Testis (tissue), 2 donors: ENCODE measurements at regions not wholly inside any gene's neighbourhood (a gene's known extent, or its start where the extent isn't known, plus 50 kb on each side); places are given as distances from the start of the nearest gene placed in this dataset.
"Not testable (repeated sequence)": the region's sequence is repeated elsewhere in the genome, so short reads cannot be mapped to it uniquely, and the experiment has no call there.

Source experiments
- DNase-seq: peaks from one replicate; pipeline ENCODE4 v3.0.0-alpha.2; 2019
- H3K27ac ChIP-seq, 2 donors: fragments of 200-600 bp; sonication (generic); one replicate each; pipeline ENCODE4 v1.5.1; 2019
- H3K27me3 ChIP-seq: fragments of 200-600 bp; sonication (generic); one replicate; pipeline ENCODE4 v1.5.1; 2019
- H3K36me3 ChIP-seq: fragments of 200-600 bp; sonication (generic); one replicate; pipeline ENCODE4 v1.5.1; 2017; ENCODE audit warnings: low read depth; ENCODE audit errors: missing control alignments
- H3K4me1 ChIP-seq: fragments of 200-600 bp; sonication (generic); one replicate; pipeline ENCODE4 v1.5.1; 2019
- H3K4me3 ChIP-seq, 2 donors: fragments of 200-600 bp; sonication (generic); one replicate each; pipeline ENCODE4 v1.5.1; 2017 to 2019
- H3K9me3 ChIP-seq: fragments of 200-600 bp; sonication (generic); one replicate; pipeline ENCODE4 v1.5.1; 2017
- POLR2A ChIP-seq: fragments of 450-650 bp; IDR thresholded peaks from one replicate; pipeline ENCODE4 v1.6.1; 2017; ENCODE audit warnings: antibody characterized with exemption, mild to moderate bottlenecking, moderate library complexity
- WGBS, 2 donors: methylation state at CpG; one replicate each; pipeline ENCODE4 v1.1.5; 2018; 5-methylcytosine and 5-hydroxymethylcytosine counted together
- intact Hi-C: fragments of 100-400 bp; cut with DNase I; formaldehyde crosslinking; loops from one replicate; pipeline ENCODE4 v1.15.1; 2023; ENCODE audit warnings: low total_unique reads
- TF ChIP-seq, protein P1 (sequence below), 3 experiments: fragments of 450-650 bp in 2 of 3; fragments of 200-600 bp in 1 of 3; sonication (generic) in 1 of 3; IDR thresholded peaks; one replicate each; pipeline ENCODE4 v1.5.1; 2016 to 2019; ENCODE audit warnings: antibody characterized with exemption in 3 of 3, mild to moderate bottlenecking in 2 of 3, moderate library complexity in 1 of 3

DNA sequence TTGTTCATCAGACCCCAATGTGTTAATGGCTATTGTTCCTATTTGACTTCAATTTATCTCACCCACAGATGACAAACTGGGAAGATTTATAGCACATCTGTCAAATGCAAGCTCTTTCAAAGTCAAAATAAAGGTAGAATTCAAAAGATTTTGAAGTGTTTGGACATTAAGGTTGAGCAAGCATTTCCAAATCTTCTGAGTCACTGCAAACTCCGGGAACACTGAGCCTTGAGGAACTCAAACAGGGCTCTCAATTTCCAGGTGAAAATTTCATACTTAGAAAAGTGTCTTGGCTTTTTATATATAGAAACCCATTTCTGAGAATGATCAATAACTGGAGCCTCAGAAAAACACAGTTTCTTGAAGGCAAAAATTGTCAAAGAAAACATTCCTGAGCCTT lies 199.5 kb upstream of the IGFBP7 start:
- H3K4me3 ChIP-seq: no peak overlapping the region
- no peaks in the 10 kb centered on the region for H3K36me3 ChIP-seq
- no peaks in the 10 kb centered on the region for H3K9me3 ChIP-seq
- intact Hi-C loops: no loop called here
- TF ChIP-seq, protein P1, sequence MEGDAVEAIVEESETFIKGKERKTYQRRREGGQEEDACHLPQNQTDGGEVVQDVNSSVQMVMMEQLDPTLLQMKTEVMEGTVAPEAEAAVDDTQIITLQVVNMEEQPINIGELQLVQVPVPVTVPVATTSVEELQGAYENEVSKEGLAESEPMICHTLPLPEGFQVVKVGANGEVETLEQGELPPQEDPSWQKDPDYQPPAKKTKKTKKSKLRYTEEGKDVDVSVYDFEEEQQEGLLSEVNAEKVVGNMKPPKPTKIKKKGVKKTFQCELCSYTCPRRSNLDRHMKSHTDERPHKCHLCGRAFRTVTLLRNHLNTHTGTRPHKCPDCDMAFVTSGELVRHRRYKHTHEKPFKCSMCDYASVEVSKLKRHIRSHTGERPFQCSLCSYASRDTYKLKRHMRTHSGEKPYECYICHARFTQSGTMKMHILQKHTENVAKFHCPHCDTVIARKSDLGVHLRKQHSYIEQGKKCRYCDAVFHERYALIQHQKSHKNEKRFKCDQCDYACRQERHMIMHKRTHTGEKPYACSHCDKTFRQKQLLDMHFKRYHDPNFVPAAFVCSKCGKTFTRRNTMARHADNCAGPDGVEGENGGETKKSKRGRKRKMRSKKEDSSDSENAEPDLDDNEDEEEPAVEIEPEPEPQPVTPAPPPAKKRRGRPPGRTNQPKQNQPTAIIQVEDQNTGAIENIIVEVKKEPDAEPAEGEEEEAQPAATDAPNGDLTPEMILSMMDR (IDR thresholded peaks at IDR 0.05): no peak
- no peak for TF ChIP-seq POLR2A
- no peak for DNase-seq
- no peaks in the 10 kb centered on the region for H3K4me1 ChIP-seq
- no peak overlapping the region for H3K27ac ChIP-seq
- no peaks in the 10 kb centered on the region for H3K27me3 ChIP-seq
- 84 to 86% methylated on average over 1 of the region's 1 CpG for WGBS, 2 donors

DNA sequence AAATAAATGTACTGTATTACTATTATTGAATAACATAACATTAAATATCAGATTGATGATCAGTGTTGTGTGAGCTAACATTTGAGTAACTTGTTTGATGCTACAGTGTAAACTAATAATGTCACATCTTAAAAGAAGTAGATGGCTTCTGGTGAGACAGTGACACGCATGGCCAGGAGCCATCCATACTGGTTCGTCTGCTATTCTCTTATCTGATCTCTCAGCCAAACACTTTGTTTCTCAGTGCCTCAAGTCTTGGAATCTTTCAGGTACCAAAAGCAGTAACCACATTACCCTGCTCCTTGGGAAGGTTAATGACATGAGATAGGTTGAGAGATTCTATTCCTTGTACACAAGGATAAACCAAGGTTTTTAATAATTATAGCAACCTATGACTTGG lies 198.1 kb upstream of the IGFBP7 start:
- TF ChIP-seq POLR2A: no peak
- TF ChIP-seq, protein P1 (IDR thresholded peaks at IDR 0.05): no peak
- intact Hi-C loops: no loop called here

DNA sequence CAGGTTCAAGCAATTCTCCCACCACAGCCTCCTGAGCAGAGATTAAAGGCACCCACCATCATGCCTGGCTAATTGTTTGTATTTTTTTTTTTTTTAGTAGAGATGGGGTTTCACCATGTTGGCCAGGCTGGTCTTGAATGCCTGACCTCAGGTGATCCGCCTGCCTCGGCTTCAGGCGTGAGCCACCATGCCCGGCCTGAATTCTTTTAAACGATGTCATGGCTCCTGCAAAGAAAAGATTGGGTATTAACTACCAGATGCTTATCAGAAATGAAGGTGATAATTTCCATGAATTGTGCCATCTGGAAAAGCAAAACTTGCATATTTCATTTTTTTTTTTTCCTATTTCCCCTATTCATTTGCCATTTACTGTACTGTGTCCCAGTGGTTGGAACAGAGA lies 195.7 kb upstream of the IGFBP7 start:
- Histone ChIP-seq H3K4me1 (no peaks in the 10 kb centered on the region), H3K9me3 (no peaks in the 10 kb centered on the region), H3K27ac (no peak overlapping the region), H3K27me3 (no peaks in the 10 kb centered on the region), H3K4me3 (no peak overlapping the region), H3K36me3 (no peaks in the 10 kb centered on the region)
- WGBS, 2 donors: 75 to 90% methylated on average over 5 of the region's 5 CpGs
- DNase-seq: no peak
- intact Hi-C loops: no loop called here
- TF ChIP-seq, protein P1 (IDR thresholded peaks at IDR 0.05): no peak
- TF ChIP-seq POLR2A: no peak

More for the DNA sequence above, 198.1 kb upstream of the IGFBP7 start:
- Histone ChIP-seq H3K27ac (no peak overlapping the region), H3K4me3 (no peak overlapping the region), H3K4me1 (no peaks in the 10 kb centered on the region), H3K9me3 (no peaks in the 10 kb centered on the region), H3K27me3 (no peaks in the 10 kb centered on the region), H3K36me3 (no peaks in the 10 kb centered on the region)
- 80 to 86% methylated on average over 2 of the region's 2 CpGs for WGBS, 2 donors
- no peak for DNase-seq

DNA sequence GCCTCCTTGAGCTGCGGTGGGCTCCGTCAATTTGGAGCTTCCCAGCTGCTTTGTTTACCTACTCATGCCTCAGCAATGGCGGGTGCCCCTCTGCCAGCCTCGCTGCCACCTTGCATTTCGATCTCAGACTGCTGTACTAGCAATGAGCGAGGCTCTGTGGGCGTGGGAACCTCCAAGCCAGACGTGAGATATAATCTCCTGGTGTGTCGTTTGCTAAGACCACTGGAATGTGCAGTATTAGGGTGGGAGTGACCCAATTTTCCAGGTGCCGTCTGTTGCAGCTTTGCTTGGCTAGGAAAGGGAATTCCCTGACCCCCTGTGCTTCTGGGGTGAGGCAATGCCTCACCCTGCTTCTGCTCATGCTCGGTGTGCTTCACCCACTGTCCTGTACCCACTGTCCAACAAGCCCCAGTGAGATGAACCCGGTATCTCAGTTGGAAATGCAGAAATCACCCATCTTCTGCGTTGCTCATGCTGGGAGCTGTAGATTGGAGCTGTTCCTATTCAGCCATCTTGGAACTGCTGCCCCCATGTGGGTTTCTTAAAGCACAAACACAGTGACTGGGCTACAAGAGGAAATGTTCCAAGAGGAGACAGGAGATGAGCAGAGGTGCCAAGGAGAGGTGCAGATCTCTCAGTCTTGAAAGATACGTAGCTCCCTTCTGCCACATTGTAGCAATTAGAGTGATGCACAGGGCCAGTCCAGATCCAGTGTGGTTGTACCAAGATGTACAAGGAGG lies 193.0 kb upstream of the IGFBP7 start:
- intact Hi-C loops: no loop called here
- Histone ChIP-seq H3K27me3 (no peaks in the 10 kb centered on the region), H3K36me3 (no peaks in the 10 kb centered on the region), H3K4me3 (no peak overlapping the region), H3K9me3 (no peaks in the 10 kb centered on the region), H3K4me1 (no peaks in the 10 kb centered on the region), H3K27ac (no peak overlapping the region)
- 62 to 71% methylated on average over 3 to 14 of the region's 14 CpGs for WGBS, 2 donors
- DNase-seq: peak; percentile 49
- TF ChIP-seq POLR2A: no peak

DNA sequence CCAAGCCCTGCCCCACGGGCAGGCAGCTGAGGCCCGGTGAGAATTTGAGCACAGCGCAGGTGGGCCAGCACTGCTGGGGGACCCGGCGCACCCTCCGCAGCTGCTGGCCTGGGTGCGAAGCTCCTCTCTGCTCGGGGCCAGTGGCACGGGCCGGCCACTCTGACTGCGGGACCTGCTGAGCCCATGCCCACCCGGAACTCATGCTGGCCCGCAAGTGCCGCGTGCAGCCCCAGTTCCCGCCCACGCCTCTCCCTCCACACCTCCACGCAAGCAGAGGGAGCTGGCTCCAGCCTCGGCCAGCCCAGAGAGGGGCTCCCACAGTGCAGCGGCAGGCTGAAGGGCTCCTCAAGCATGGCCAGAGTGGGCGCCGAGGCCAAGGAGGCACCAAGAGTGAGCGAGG lies 190.1 kb upstream of the IGFBP7 start:
- WGBS, 2 donors: 93 to 96% methylated on average over 5 to 14 of the region's 23 CpGs
- H3K9me3 ChIP-seq, H3K4me1 ChIP-seq, DNase-seq, H3K27ac ChIP-seq, H3K4me3 ChIP-seq, H3K36me3 ChIP-seq, H3K27me3 ChIP-seq, intact Hi-C loops: not testable (repeated sequence)

DNA sequence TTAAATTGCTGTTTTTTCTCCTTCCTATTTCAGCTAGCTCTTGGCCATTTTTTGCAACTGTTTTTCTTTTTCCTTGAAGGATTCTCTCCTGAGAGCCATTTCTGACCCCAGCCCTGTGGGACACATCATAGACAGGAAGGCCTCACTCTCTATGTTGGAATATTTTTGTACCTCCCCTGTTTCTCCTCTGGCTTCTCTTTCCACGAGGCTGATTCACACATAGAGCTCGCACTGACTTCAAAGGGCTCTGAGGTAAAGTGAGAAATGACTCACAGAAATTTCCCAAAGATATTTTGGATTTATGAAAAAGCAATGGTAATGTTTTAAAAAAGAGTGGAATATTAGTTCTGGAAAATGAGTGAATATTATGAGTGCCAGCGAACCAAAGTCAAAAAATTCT lies 181.7 kb upstream of the IGFBP7 start:
- Histone ChIP-seq H3K4me3 (no peak overlapping the region), H3K27ac (no peak overlapping the region), H3K4me1 (no peaks in the 10 kb centered on the region), H3K27me3 (no peaks in the 10 kb centered on the region), H3K9me3 (no peaks in the 10 kb centered on the region), H3K36me3 (no peaks in the 10 kb centered on the region)
- TF ChIP-seq, protein P1 (IDR thresholded peaks at IDR 0.05): no peak
- TF ChIP-seq POLR2A: no peak
- DNase-seq: no peak
- intact Hi-C loops: no loop called here
- 78% methylated on average over 3 of the region's 3 CpGs for WGBS, 2 donors
